ENCODE measurements at regions not wholly inside any gene's neighbourhood (a gene's known extent, or its start where the extent isn't known, plus 50 kb on each side); places are given as distances from the start of the nearest gene placed in this dataset.

GRCh38 chr2:224110811-224111210 is 71.7 kb upstream of the SERPINE2 start:
- TF ChIP-seq, protein P1, sequence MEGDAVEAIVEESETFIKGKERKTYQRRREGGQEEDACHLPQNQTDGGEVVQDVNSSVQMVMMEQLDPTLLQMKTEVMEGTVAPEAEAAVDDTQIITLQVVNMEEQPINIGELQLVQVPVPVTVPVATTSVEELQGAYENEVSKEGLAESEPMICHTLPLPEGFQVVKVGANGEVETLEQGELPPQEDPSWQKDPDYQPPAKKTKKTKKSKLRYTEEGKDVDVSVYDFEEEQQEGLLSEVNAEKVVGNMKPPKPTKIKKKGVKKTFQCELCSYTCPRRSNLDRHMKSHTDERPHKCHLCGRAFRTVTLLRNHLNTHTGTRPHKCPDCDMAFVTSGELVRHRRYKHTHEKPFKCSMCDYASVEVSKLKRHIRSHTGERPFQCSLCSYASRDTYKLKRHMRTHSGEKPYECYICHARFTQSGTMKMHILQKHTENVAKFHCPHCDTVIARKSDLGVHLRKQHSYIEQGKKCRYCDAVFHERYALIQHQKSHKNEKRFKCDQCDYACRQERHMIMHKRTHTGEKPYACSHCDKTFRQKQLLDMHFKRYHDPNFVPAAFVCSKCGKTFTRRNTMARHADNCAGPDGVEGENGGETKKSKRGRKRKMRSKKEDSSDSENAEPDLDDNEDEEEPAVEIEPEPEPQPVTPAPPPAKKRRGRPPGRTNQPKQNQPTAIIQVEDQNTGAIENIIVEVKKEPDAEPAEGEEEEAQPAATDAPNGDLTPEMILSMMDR (IDR thresholded peaks at IDR 0.05; ENCODE audit: low read depth, low read length) = no peak
- no peaks in the 10 kb centered on the region for H3K4me1 ChIP-seq
- H3K4me3 ChIP-seq (ENCODE audit: low read depth, low read length) = no peak overlapping the region
- no peak for DNase-seq
- no peaks in the 10 kb centered on the region for H3K36me3 ChIP-seq
- H3K9me3 ChIP-seq = no peaks in the 10 kb centered on the region
- H3K27me3 ChIP-seq = no peaks in the 10 kb centered on the region

- no peak for DNase-seq
- no peaks in the 10 kb centered on the region for H3K4me1 ChIP-seq
- TF ChIP-seq, protein P1 (IDR thresholded peaks at IDR 0.05; ENCODE audit: low read depth, low read length) = no peak
- H3K4me3 ChIP-seq (ENCODE audit: low read depth, low read length) = no peak overlapping the region
- H3K36me3 ChIP-seq = no peaks in the 10 kb centered on the region
- H3K9me3 ChIP-seq = no peaks in the 10 kb centered on the region
- H3K27me3 ChIP-seq = no peaks in the 10 kb centered on the region
Measured at GRCh38 chr2:224109751-224110150, 70.7 kb upstream of the SERPINE2 start.

DNA sequence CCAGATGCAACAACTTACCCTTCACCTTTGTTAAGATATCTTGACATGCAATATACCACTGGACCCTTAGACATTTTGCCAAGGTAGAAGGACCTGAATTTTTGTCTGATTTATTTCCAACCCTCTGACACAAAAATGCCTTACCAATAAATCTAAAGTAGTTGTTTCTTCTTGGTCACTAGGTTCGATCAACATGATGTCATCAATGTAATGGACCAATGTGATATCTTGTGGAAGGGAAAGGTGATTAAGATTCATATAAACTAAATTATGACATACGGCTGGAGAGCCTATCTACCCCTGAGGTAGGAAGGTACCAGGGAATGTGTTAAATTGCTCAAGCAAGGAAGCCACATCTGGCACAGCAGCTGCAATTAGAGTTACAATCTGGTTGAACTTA is 67.7 kb upstream of the SERPINE2 start:
- H3K36me3 ChIP-seq = no peaks in the 10 kb centered on the region
- TF ChIP-seq, protein P1 (IDR thresholded peaks at IDR 0.05; ENCODE audit: low read depth, low read length) = no peak
- DNase-seq = no peak
- no peaks in the 10 kb centered on the region for H3K27me3 ChIP-seq
- no peak overlapping the region for H3K4me3 ChIP-seq (ENCODE audit: low read depth, low read length)
- H3K4me1 ChIP-seq = no peaks in the 10 kb centered on the region
- H3K9me3 ChIP-seq = no peaks in the 10 kb centered on the region

DNA sequence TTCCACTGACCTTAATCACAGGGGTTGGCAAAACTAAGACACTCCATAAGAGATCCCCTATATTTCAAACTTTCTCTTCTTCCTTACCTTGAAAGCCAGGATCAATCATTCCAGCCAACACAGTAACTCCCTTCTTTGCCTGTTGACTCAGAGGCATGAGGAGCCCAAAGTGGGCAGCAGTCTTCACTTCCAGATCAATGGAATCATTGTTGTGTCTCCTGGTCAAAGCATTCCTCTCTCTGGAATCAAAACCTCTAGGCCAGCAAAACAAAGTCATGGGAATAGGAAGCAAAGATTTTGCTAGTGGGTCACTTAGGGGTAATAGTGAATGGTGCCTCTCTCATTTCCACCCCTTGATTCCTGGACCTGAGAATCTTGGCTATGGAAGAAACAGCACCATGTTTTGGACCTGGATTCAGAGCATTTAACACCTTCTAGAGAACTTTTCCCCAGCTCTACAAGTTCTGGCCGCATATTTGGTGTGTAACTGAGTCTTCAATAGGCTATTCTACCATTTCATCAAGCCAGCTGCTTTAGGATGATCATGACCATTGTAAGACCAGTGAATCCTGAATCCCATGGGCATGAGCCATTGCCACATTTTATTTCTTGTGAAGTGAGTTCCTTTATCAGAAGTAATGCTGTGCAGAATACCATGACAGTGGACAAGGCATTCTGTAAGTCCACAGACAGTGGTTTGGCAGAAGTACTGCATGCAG is 65.7 kb upstream of the SERPINE2 start:
- Histone ChIP-seq H3K27me3 (no peaks in the 10 kb centered on the region), H3K36me3 (no peaks in the 10 kb centered on the region), H3K4me3 (ENCODE audit: low read depth, low read length) (no peak overlapping the region), H3K4me1 (no peaks in the 10 kb centered on the region), H3K9me3 (no peaks in the 10 kb centered on the region)
- TF ChIP-seq, protein P1 (IDR thresholded peaks at IDR 0.05; ENCODE audit: low read depth, low read length) = no peak
- no peak for DNase-seq

DNA sequence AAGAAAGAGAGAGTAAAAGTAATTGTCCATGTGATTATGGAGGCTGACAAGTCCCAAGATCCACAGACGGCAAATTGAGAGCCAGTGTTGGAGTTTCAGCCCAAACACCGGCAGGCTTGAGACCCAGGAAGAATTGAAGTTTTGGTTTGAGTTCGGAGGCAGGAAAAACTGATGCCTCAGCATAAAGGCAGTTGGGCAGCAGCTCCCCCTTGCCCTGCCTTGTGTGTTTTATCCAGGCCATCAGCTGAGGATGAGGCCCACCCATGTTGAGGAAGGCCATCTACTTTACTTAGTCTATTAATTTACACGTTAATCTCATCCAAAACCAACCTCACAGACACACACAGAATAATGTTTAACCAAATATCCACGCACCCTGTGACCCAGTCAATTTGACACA is 64.6 kb upstream of the SERPINE2 start:
- TF ChIP-seq, protein P1 (IDR thresholded peaks at IDR 0.05; ENCODE audit: low read depth, low read length) = no peak
- DNase-seq = no peak
- Histone ChIP-seq H3K36me3 (no peaks in the 10 kb centered on the region), H3K27me3 (peaks cover 3% of the 10 kb centered on the region; the same call in 1 of the 2 replicates), H3K4me1 (no peaks in the 10 kb centered on the region), H3K4me3 (ENCODE audit: low read depth, low read length) (no peak overlapping the region), H3K9me3 (no peaks in the 10 kb centered on the region)

DNA sequence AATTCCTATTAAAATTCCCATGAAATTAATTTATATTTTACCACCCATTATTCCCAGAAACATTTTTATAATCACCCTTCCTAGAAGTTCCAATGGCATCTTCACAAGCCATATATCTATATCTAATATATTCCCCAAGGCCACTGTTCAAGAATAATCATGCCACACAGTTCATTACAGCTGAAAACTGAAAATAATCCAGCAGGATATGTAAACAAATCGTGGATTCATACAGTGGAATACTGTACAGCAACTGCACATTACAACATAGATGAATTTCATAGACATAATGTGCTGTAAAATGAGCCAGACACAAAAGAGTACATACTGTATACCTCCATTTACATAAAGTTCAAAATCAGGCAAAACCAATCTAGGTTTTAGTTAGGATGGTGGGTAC is 63.9 kb upstream of the SERPINE2 start:
- H3K36me3 ChIP-seq = no peaks in the 10 kb centered on the region
- H3K4me3 ChIP-seq (ENCODE audit: low read depth, low read length) = no peak overlapping the region
- DNase-seq = no peak
- no peaks in the 10 kb centered on the region for H3K9me3 ChIP-seq
- H3K4me1 ChIP-seq = no peaks in the 10 kb centered on the region
- H3K27me3 ChIP-seq = peaks cover 3% of the 10 kb centered on the region; the same call in 1 of the 2 replicates
- TF ChIP-seq, protein P1 (IDR thresholded peaks at IDR 0.05; ENCODE audit: low read depth, low read length) = no peak

Measured in BE2C (cell line).